Calu3 (cell line): ENCODE measurements at regions not wholly inside any gene's neighbourhood (a gene's known extent, or its start where the extent isn't known, plus 50 kb on each side); places are given as distances from the start of the nearest gene placed in this dataset.

Experiments
- BruUV-seq: library from RNA; stranded (reverse); fragments of 400-500 nt; replicated peaks from 2 replicates; lab custom pipeline; 2021; lab: Mats Ljungman, UMichigan
- CTCF ChIA-PET: fragments of 300-600 bp; sonication (Branson Sonifier 250); formaldehyde crosslinking; loops from one replicate; lab custom pipeline; 2022; ENCODE audit warnings: antibody characterized with exemption; lab: Charles Lee
- DNase-seq: peaks from one replicate; pipeline ENCODE4 v3.0.0; 2022
- H3K27ac Mint-ChIP-seq: one replicate; pipeline ENCODE4 v1.8.0; 2022; ENCODE audit warnings: mixed read lengths; ENCODE audit not compliant: unreplicated experiment
- H3K27me3 Mint-ChIP-seq: one replicate; pipeline ENCODE4 v1.8.0; 2022; ENCODE audit warnings: mixed read lengths; ENCODE audit not compliant: unreplicated experiment
- H3K36me3 Mint-ChIP-seq: one replicate; pipeline ENCODE4 v1.8.0; 2022; ENCODE audit warnings: mild to moderate bottlenecking, moderate library complexity, mixed read lengths; ENCODE audit not compliant: insufficient read depth, unreplicated experiment
- H3K4me1 Mint-ChIP-seq: one replicate; pipeline ENCODE4 v1.8.0; 2022; ENCODE audit warnings: mild to moderate bottlenecking, low read depth, mixed read lengths; ENCODE audit not compliant: unreplicated experiment
- H3K4me3 Mint-ChIP-seq: one replicate; pipeline ENCODE4 v1.8.0; 2022; ENCODE audit warnings: mild to moderate bottlenecking, low read depth, moderate library complexity, mixed read lengths; ENCODE audit not compliant: unreplicated experiment
- H3K9me3 Mint-ChIP-seq: one replicate; pipeline ENCODE4 v1.8.0; 2022; ENCODE audit warnings: low read depth, mixed read lengths; ENCODE audit not compliant: unreplicated experiment
- intact Hi-C: fragments of 100-400 bp; cut with micrococcal nuclease; formaldehyde crosslinking; loops from one replicate; pipeline ENCODE4 v1.10.0; 2022; ENCODE audit not compliant: unreplicated experiment
- TF ChIP-seq, protein P1 (sequence below): fragments of 200-600 bp; IDR thresholded peaks from one replicate; pipeline ENCODE4 v1.8.0; 2022; ENCODE audit warnings: antibody characterized with exemption; ENCODE audit not compliant: unreplicated experiment

DNA sequence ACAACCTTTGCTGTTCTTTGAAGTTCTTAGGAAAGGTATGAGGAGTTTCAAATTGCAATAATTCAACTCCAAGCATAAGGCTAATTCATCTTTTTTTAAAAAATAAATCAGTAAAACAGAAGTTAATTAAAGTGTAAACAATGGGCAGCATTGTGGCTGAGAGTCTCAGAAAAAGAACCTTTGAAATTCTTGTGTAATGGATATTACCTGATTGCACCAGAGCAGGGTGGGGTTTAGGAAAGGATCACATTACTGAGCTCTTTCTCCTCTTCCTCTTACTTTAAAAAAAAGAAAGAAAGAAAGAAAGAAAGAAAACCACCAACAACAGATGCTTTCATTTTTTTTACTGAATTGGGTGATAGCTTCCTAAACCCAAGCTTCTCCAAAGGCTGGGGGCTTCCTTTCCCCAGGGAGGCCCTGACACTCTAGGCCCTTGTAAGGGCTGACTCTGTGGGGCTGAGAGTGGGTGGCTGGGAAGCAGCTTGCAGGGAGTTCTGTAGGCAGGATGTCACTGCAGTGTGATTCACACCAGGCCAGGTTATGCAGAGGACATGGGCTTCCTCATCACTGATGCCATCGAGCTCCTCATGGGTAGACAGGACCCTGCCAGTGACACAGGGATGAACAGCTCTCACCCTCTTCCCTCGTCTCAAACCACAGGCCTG is 564.5 kb downstream of the FGF9 start:
- H3K4me3 Mint-ChIP-seq: no peak overlapping the region
- peak; percentile 48 for DNase-seq
- H3K27ac Mint-ChIP-seq: peak overlapping the region; percentile 24
- intact Hi-C loops: no loop called here
- no TSS peak for BruUV-seq
- H3K4me1 Mint-ChIP-seq: peaks cover 8% of the 10 kb centered on the region
- CTCF ChIA-PET: no interaction called here
- no peaks in the 10 kb centered on the region for H3K36me3 Mint-ChIP-seq
- H3K27me3 Mint-ChIP-seq: no peaks in the 10 kb centered on the region
- no peaks in the 10 kb centered on the region for H3K9me3 Mint-ChIP-seq
- TF ChIP-seq, protein P1, sequence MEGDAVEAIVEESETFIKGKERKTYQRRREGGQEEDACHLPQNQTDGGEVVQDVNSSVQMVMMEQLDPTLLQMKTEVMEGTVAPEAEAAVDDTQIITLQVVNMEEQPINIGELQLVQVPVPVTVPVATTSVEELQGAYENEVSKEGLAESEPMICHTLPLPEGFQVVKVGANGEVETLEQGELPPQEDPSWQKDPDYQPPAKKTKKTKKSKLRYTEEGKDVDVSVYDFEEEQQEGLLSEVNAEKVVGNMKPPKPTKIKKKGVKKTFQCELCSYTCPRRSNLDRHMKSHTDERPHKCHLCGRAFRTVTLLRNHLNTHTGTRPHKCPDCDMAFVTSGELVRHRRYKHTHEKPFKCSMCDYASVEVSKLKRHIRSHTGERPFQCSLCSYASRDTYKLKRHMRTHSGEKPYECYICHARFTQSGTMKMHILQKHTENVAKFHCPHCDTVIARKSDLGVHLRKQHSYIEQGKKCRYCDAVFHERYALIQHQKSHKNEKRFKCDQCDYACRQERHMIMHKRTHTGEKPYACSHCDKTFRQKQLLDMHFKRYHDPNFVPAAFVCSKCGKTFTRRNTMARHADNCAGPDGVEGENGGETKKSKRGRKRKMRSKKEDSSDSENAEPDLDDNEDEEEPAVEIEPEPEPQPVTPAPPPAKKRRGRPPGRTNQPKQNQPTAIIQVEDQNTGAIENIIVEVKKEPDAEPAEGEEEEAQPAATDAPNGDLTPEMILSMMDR: no peak

DNA sequence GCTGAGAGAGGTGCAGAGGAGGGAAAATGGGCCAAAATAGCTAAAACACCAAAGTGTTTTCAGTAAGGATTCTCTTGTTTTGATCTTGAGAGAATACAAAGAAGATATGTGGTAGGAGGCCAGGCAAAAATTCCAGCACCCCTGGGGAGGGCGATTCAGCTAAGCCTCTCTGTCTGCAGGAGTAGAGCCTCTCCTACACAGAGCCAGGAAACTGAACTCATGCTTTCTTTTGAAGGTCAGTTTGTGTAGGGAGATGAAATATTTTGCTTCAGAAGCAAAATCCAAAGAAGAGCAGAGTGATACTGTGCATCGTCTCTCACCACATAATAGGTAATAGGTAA is 565.0 kb downstream of the FGF9 start:
- Mint-ChIP-seq H3K4me1 (peaks cover 8% of the 10 kb centered on the region), H3K36me3 (no peaks in the 10 kb centered on the region), H3K27ac (peak overlapping the region; percentile 24), H3K4me3 (no peak overlapping the region), H3K9me3 (no peaks in the 10 kb centered on the region), H3K27me3 (no peaks in the 10 kb centered on the region)
- BruUV-seq: no TSS peak
- no peak for DNase-seq
- intact Hi-C loops: no loop called here
- TF ChIP-seq, protein P1: no peak
- CTCF ChIA-PET: no interaction called here

DNA sequence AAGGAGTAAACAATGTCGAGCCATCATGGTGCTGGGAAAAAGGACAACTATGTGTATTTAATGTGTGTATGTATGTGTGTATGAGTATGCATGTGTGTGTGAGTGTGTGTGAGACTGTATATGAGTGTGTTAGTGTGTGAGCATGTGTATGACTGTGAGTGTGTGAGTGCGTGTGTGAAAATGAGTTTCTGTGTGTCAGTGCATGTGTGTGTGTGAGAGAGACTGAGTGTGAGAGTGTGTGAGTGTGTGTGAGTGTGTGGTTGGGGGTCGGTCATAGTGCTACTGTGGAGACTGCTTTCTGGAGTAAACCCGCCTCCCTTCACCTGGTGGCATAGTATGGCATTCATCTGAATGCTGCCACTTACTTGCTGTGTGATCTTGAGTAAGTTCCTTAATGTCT is 567.4 kb downstream of the FGF9 start:
- intact Hi-C loops: no loop called here
- TF ChIP-seq, protein P1: no peak
- H3K9me3 Mint-ChIP-seq: peaks cover 3% of the 10 kb centered on the region
- H3K27ac Mint-ChIP-seq: no peak overlapping the region
- DNase-seq: no peak
- H3K4me1 Mint-ChIP-seq: peaks cover 20% of the 10 kb centered on the region
- no peaks in the 10 kb centered on the region for H3K36me3 Mint-ChIP-seq
- no peak overlapping the region for H3K4me3 Mint-ChIP-seq
- no TSS peak for BruUV-seq
- H3K27me3 Mint-ChIP-seq: no peaks in the 10 kb centered on the region
- CTCF ChIA-PET: no interaction called here

DNA sequence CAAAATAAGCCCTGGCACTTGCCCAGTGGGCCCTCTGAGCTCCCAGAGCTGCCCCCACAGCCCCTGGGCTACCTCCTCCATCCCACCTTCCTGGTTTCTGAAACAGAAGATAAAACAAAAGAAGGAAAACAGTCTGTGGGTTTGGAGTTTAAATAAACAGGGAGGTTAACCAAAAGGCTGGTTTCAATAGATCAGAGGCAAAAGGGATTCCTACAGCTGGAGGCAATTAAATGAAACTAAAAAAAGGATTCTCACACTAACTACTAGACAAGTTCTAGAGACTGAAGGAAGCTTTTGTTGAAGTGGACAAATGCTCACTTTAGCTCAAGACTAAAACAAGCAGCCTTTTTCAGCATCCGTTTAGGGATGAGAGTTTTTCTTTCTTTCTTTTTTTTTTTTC is 569.8 kb downstream of the FGF9 start:
- no TSS peak for BruUV-seq
- H3K4me3 Mint-ChIP-seq: no peak overlapping the region
- H3K36me3 Mint-ChIP-seq: no peaks in the 10 kb centered on the region
- intact Hi-C loops: no loop called here
- peaks cover 3% of the 10 kb centered on the region for H3K9me3 Mint-ChIP-seq
- TF ChIP-seq, protein P1: no peak
- H3K4me1 Mint-ChIP-seq: peaks cover 31% of the 10 kb centered on the region
- DNase-seq: no peak
- CTCF ChIA-PET: no interaction called here
- H3K27ac Mint-ChIP-seq: no peak overlapping the region
- H3K27me3 Mint-ChIP-seq: no peaks in the 10 kb centered on the region
